Esophagus muscularis mucosa (tissue), 4 donors: ENCODE measurements at regions not wholly inside any gene's neighbourhood (a gene's known extent, or its start where the extent isn't known, plus 50 kb on each side); places are given as distances from the start of the nearest gene placed in this dataset.

Experiments
- DNase-seq: peaks from one replicate; pipeline ENCODE4 v3.0.0-alpha.2; 2017; ENCODE audit errors: extremely low spot score
- H3K27ac ChIP-seq, 4 donors: fragments of 200-600 bp; sonication (generic); replicated peaks in 1 of 4; 1 replicate in 3 of 4; 2 replicates in 1 of 4; pipeline ENCODE4 v1.5.1; 2016 to 2019; ENCODE audit warnings: mild to moderate bottlenecking in 1 of 4
- H3K27me3 ChIP-seq, 4 donors: fragments of 200-600 bp; sonication (generic); one replicate each; pipeline versions ENCODE4 v1.5.1 to v1.6.0; 2016 to 2019
- H3K36me3 ChIP-seq, 4 donors: fragments of 200-600 bp; sonication (generic); one replicate each; pipeline ENCODE4 v1.5.1; 2016 to 2019
- H3K4me1 ChIP-seq, 4 donors: fragments of 200-600 bp; sonication (generic); one replicate each; pipeline ENCODE4 v1.5.1; 2016 to 2019
- H3K4me3 ChIP-seq, 4 donors: fragments of 200-600 bp; sonication (generic); 1 replicate in 2 of 4; 2 replicates in 2 of 4; pipeline ENCODE4 v1.5.1; 2016 to 2019; ENCODE audit warnings: mild to moderate bottlenecking in 4 of 4, moderate library complexity in 1 of 4
- H3K9me3 ChIP-seq, 4 donors: fragments of 200-600 bp; sonication (generic); 1 replicate in 3 of 4; 2 replicates in 1 of 4; pipeline ENCODE4 v1.5.1; 2016 to 2019
- EP300 ChIP-seq: sonication (generic); formaldehyde crosslinking; IDR thresholded peaks from one replicate; pipeline ENCODE4 v1.6.1; 2017; ENCODE audit warnings: antibody characterized with exemption
- POLR2A ChIP-seq: fragments of 450-650 bp; IDR thresholded peaks from one replicate; pipeline ENCODE4 v1.6.1; 2017; ENCODE audit warnings: antibody characterized with exemption, moderate library complexity, mild to moderate bottlenecking, low read depth
- POLR2AphosphoS5 ChIP-seq, 2 donors: sonication (generic); formaldehyde crosslinking; IDR thresholded peaks; one replicate each; pipeline ENCODE4 v1.6.1; 2017; ENCODE audit warnings: antibody characterized with exemption in 2 of 2
- WGBS: methylation state at CpG from one replicate; pipeline ENCODE4 v1.1.5; 2018; 5-methylcytosine and 5-hydroxymethylcytosine counted together
- intact Hi-C: fragments of 100-400 bp; cut with DNase I; formaldehyde crosslinking; loops from one replicate; pipeline ENCODE4 v1.15.1; 2023
- TF ChIP-seq, protein P1 (sequence below), 3 experiments: fragments of 200-600 bp in 2 of 3; fragments of 450-650 bp in 1 of 3; sonication (generic) in 2 of 3; IDR thresholded peaks; one replicate each; pipeline ENCODE4 v1.5.1; 2017 to 2019; ENCODE audit warnings: antibody characterized with exemption in 3 of 3, mild to moderate bottlenecking in 2 of 3, moderate library complexity in 1 of 3

DNA sequence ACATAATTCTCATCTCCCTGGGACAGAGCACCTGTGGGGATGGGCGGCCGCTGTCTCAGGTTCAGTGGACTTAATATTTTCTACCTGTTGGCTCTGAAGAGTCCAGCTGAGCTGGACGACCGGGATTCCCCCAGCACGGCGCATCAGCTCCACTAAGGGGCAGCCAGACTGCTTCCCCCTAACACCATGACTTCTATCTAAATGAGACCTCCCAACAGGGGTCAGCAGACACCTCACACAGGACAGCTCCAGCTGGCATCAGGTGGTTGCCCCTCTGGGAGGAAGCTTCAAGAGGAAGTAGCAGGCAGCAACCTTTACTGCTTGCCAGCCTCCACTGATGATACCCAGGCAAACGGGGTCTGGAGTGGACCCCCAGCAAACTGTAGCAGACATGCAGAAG is 226.0 kb upstream of the DSEL start:
- intact Hi-C loops, result no loop called here
- 96% methylated on average over 3 of the region's 7 CpGs for WGBS
- no peak for DNase-seq

DNA sequence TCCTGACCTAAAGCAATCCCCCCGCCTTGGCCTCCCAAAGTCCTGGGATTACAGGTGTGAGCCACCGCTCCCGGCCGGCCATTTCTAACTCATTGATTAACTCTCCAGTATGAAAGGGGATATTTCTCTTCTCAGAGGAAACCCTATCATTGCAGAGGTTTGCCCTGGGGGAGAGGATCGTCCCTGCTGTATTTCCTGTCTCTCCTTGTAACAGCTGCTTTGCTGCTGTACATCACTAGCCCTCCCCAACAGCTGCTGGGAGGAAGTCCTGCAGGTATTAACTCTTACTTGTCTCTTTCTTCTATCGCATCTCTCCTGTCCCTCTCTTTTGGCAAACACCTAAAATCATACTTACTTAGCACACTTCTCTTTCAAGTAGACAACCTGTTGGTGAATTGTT is 219.0 kb upstream of the DSEL start:
- 71% methylated on average over 6 of the region's 6 CpGs for WGBS
- no peak for TF ChIP-seq EP300
- no peak for TF ChIP-seq POLR2A
- TF ChIP-seq POLR2AphosphoS5 (IDR thresholded peaks at IDR 0.05), result no peak
- TF ChIP-seq, protein P1, sequence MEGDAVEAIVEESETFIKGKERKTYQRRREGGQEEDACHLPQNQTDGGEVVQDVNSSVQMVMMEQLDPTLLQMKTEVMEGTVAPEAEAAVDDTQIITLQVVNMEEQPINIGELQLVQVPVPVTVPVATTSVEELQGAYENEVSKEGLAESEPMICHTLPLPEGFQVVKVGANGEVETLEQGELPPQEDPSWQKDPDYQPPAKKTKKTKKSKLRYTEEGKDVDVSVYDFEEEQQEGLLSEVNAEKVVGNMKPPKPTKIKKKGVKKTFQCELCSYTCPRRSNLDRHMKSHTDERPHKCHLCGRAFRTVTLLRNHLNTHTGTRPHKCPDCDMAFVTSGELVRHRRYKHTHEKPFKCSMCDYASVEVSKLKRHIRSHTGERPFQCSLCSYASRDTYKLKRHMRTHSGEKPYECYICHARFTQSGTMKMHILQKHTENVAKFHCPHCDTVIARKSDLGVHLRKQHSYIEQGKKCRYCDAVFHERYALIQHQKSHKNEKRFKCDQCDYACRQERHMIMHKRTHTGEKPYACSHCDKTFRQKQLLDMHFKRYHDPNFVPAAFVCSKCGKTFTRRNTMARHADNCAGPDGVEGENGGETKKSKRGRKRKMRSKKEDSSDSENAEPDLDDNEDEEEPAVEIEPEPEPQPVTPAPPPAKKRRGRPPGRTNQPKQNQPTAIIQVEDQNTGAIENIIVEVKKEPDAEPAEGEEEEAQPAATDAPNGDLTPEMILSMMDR (IDR thresholded peaks at IDR 0.05), result no peak
- no peak overlapping the region for H3K27ac ChIP-seq
- H3K4me1 ChIP-seq, result no peaks in the 10 kb centered on the region
- no peak overlapping the region for H3K4me3 ChIP-seq
- no peaks in the 10 kb centered on the region for H3K36me3 ChIP-seq
- intact Hi-C loops, result no loop called here
- no peak for DNase-seq
- no peaks in the 10 kb centered on the region for H3K9me3 ChIP-seq
- no peaks in the 10 kb centered on the region for H3K27me3 ChIP-seq

More for the DNA sequence above, 226.0 kb upstream of the DSEL start:
- no peaks in the 10 kb centered on the region for H3K4me1 ChIP-seq
- no peaks in the 10 kb centered on the region for H3K27me3 ChIP-seq
- H3K9me3 ChIP-seq, result peaks cover 0 to 24% (median 9%) of the 10 kb centered on the region in 4 donors
- H3K27ac ChIP-seq, result no peak overlapping the region
- TF ChIP-seq EP300, result no peak
- TF ChIP-seq, protein P1 (IDR thresholded peaks at IDR 0.05), result no peak
- no peak for TF ChIP-seq POLR2A
- no peak for TF ChIP-seq POLR2AphosphoS5 (IDR thresholded peaks at IDR 0.05)
- no peak overlapping the region for H3K4me3 ChIP-seq
- no peaks in the 10 kb centered on the region for H3K36me3 ChIP-seq

DNA sequence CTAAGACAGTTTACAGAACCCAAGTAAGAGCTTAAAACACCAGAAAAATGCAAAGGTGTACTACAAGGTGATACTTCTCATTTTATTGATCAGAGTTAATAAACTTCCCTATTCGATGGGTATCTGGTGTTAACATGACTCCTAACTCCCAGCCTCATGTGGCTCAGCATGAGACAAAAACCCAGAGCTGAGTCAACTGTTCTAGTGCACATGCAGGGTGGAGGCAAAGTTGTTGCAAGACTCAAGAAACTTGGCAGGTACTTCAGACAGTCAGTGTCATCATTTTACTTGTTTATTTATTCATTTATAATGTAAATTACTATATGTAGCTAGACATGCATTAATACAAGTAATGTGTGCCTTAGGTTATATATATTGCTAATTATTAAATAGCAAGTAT is 216.6 kb upstream of the DSEL start:
- intact Hi-C loops, result no loop called here
- H3K4me1 ChIP-seq, result no peaks in the 10 kb centered on the region
- 67% methylated on average over 1 of the region's 1 CpG for WGBS
- no peak for DNase-seq
- no peaks in the 10 kb centered on the region for H3K36me3 ChIP-seq
- TF ChIP-seq POLR2AphosphoS5 (IDR thresholded peaks at IDR 0.05) (no peak), POLR2A (no peak), EP300 (no peak)
- TF ChIP-seq, protein P1 (IDR thresholded peaks at IDR 0.05), result no peak
- H3K27ac ChIP-seq, result no peak overlapping the region
- H3K27me3 ChIP-seq, result no peaks in the 10 kb centered on the region
- no peak overlapping the region for H3K4me3 ChIP-seq
- no peaks in the 10 kb centered on the region for H3K9me3 ChIP-seq

GRCh38 chr18:67731851-67732250 is 215.3 kb upstream of the DSEL start:
- TF ChIP-seq, protein P1 (IDR thresholded peaks at IDR 0.05), result no peak
- TF ChIP-seq POLR2AphosphoS5 (IDR thresholded peaks at IDR 0.05), result no peak
- no peaks in the 10 kb centered on the region for H3K27me3 ChIP-seq
- no peaks in the 10 kb centered on the region for H3K4me1 ChIP-seq
- intact Hi-C loops, result no loop called here
- DNase-seq, result no peak
- no peak overlapping the region for H3K4me3 ChIP-seq
- no peak overlapping the region for H3K27ac ChIP-seq
- no peaks in the 10 kb centered on the region for H3K36me3 ChIP-seq
- WGBS, result 26% methylated on average over 1 of the region's 1 CpG
- H3K9me3 ChIP-seq, result no peaks in the 10 kb centered on the region

DNA sequence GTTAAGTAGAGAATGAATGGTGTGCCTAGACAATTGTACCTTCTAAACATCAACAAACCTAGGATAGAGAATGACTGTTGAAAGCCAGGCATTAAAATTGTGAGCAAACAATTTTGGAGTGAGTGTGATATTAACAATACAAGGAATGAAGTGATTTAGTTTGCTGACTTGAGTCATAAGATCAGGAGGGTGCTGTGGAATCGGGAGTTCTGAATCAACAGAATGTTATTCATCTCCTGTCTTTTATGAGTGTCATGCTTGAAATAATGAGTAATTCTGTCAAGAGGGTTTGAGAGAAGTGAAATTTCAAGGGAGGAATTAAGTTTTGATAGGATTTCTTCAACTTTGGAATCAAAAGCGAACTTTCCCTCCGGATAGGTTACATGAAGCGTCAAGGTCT is 214.4 kb upstream of the DSEL start:
- H3K27ac ChIP-seq, result no peak overlapping the region
- no peaks in the 10 kb centered on the region for H3K27me3 ChIP-seq

More for the DNA sequence above, 214.4 kb upstream of the DSEL start:
- DNase-seq, result no peak
- Histone ChIP-seq H3K36me3 (no peaks in the 10 kb centered on the region), H3K4me3 (no peak overlapping the region), H3K4me1 (no peaks in the 10 kb centered on the region), H3K9me3 (no peaks in the 10 kb centered on the region)
- intact Hi-C loops, result no loop called here
- WGBS, result 88% methylated on average over 4 of the region's 4 CpGs
- TF ChIP-seq EP300, result no peak
- TF ChIP-seq, protein P1 (IDR thresholded peaks at IDR 0.05), result no peak
- TF ChIP-seq POLR2A, result no peak
- no peak for TF ChIP-seq POLR2AphosphoS5 (IDR thresholded peaks at IDR 0.05)
